Fibroblast of the conjunctiva (primary cell): ENCODE measurements at regions not wholly inside any gene's neighbourhood (a gene's known extent, or its start where the extent isn't known, plus 50 kb on each side); places are given as distances from the start of the nearest gene placed in this dataset.

Source experiments
- DNase-seq: peaks from one replicate; pipeline ENCODE4 v3.0.0-alpha.2; 2010; ENCODE audit warnings: low read depth

- peak; percentile 70 for DNase-seq
These were observed 51.1 kb upstream of the EED start for GRCh38 chr11:86193297-86194095.

GRCh38 chr11:86192519-86193257 lies 51.9 kb upstream of the EED start:
- no peak for DNase-seq

DNA sequence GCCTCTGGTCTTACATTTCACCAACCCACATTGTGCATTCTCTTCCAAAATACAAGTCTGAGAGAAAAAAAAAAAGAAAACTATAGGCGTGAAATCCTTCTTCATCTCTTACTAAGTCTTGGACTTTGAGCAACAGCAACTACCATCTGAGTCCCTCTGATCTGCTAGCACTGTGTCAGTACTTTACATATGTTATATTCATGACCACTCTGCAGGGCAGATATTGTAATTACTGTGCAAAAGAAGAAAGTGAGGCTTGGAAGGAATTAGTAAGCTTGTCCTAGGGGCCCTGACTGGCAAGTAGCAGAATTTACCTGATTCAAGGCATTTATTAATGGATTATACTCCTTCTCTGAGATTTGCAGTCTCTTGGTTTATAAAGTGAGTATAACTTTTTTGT lies 52.7 kb upstream of the EED start:
- no peak for DNase-seq

DNA sequence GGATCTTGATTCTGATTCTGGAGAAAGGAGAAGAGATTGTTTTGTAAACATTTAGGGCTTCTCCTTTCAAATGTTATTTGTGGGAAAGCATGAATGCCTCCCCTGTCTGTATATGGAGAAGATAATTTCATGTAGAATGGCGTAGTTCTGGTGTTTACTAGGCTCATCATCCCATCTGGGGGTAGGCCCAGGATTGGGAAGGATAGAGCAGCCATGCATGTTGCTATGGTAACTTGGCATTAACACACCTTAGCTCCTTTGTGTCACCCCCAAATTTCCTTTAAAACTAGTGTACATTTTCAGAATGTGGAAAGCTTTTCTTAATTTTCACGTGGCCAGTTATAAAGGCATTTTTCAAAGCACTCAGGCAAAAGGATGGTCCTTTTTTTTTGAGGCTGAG lies 57.5 kb upstream of the EED start:
- no peak for DNase-seq

GRCh38 chr11:86186386-86186785 lies 58.2 kb upstream of the EED start:
- DNase-seq: no peak

GRCh38 chr11:86185381-86185750 lies 59.2 kb upstream of the EED start:
- no peak for DNase-seq

GRCh38 chr11:86184728-86185380 lies 59.7 kb upstream of the EED start:
- DNase-seq: no peak

- no peak for DNase-seq
These were observed 60.9 kb upstream of the EED start for GRCh38 chr11:86183694-86184093.

DNA sequence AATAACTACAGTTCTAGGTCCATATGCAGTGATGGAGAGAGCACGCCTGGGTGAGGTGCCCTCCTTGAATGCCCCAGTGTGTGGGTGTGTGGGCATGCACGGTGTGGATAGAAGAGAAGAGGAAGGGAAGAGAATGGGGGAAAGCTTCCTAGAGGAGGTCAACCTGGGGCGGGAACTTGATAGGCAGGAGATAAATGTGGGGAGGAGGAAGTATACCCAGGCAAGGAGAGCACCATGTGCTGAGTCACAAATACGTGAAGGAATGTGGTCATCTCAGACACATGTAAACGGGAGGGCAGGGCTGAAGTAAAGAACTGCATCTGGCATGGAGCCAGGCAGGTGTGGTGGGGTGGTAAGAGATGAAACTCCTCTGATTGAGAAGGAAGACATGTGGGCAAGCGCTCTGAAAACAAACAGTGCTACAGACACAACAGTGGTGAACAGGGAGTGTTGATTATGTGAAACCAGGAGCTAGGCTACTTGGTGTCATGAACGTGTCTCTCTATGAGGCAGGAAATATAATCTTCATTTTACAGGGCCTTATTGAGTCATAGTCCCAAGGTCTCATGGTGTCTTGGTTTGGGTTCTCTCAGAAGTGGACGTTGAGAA lies 61.5 kb upstream of the EED start:
- no peak for DNase-seq

GRCh38 chr11:86181379-86181778 lies 63.2 kb upstream of the EED start:
- DNase-seq: no peak

GRCh38 chr11:86180851-86181250 lies 63.7 kb upstream of the EED start:
- no peak for DNase-seq

GRCh38 chr11:86180423-86180822 lies 64.1 kb upstream of the EED start:
- DNase-seq: no peak

- DNase-seq: no peak
These were observed 64.9 kb upstream of the EED start for GRCh38 chr11:86179646-86180064.

- DNase-seq: no peak
These were observed 67.3 kb upstream of the EED start for GRCh38 chr11:86177302-86177701.

DNA sequence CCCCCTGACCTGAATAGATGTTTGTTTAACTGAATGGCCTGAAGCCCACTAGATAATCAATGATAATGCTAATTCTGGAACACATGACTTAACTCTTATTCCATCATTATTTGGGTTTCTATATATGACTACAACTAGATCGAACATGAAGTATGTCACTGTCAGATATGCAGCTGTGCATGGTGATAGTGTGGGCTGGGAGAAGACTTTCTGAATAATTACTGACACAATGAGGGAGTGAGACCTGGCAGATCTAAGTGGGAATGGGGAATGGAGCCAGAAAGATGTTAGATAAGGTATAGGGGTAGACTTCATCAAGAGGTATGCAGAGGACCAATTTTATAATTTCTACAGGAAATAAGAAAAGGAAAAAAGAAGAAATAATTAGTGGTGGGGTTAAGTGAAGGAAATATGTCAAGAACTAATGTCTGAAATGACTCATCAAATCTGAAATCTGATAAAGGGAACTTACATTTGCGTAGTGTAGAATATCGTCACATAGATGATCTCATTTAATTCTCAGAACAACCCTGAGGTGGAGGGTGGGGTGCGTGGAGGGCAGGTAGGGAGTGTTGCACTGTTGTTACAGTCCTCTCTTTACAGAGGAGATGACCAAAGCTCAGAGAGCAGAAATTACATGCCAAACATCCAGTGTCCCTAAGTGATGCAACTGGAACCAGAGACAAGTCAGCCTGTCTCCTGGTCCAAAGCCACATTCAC lies 68.2 kb upstream of the EED start:
- DNase-seq: no peak

DNA sequence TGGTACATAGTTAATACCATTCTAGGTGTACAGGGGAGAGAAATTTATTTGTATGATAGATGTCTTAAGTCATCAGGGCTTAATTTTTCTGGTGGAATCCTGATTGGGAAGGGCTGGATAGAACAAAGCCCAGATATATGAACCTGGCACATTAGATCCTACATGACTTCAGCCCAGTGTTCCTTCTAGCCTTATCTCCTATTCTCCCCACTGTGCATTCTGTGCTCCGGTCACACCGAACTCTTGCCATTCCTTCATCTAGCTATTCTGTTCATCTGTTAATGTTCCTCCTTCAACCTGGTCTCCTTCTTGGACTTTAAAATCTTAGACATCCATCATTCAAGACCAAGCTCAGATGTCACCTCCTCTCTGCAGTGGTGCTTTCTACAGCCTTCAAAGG lies 68.9 kb upstream of the EED start:
- no peak for DNase-seq

DNA sequence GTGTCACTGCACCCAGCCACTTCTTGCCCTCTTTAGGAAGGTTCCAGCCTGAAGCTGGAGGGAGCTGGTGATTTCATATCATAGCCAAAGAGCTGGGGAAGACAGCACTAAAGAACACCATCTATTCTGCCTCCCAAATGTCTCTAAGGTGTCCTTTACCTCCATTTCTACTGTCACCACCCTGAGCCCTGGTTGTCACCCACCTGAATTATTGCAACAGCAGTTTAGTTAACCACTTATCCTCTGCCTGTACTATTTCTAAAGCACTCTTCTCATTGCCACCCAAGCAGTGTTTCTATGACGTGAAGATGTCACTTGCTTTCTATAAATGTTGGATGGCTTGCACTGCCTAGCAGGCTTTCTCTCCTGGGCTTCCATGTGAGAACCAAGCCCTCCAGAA lies 69.4 kb upstream of the EED start:
- no peak for DNase-seq

GRCh38 chr11:86174101-86175046 lies 70.2 kb upstream of the EED start:
- peak; percentile 88 for DNase-seq

DNA sequence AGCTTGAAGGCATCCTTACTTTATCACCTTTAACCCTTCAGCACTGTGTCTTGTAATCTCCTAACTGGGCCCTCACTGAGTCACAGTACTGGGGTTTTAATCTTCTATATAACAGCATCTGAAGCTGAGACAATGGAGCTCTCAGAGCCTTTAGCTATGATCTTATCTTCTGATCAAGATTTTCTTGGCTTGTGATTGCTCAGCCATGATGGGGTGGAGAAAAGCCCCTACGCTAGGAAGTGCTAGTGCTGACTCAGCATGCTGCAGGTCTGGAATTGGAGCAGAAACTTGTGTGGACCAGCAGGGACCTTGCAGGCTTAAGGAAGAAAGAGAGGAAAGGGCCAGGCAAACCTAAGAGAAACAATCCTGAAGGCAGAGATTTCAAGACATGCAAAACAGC lies 71.7 kb upstream of the EED start:
- no peak for DNase-seq

- no peak for DNase-seq
These were observed 72.9 kb upstream of the EED start for GRCh38 chr11:86171627-86172026.
